ENCODE measurements at regions not wholly inside any gene's neighbourhood (a gene's known extent, or its start where the extent isn't known, plus 50 kb on each side); places are given as distances from the start of the nearest gene placed in this dataset.

GRCh38 chr12:59372956-59373355 is 222.9 kb upstream of the SLC16A7 start:
- H3K9ac ChIP-seq (ENCODE audit: low read length): no peak overlapping the region
- H3K36me3 ChIP-seq (ENCODE audit: control insufficient read depth in 1 of 2, insufficient read depth in 2 of 2, low read length in 2 of 2): no peaks in the 10 kb centered on the region
- no TSS peak for BruUV-seq (replicated peaks)
- peak overlapping the region; percentile 58 for H2AFZ ChIP-seq (ENCODE audit: low read depth, low read length, poor library complexity, severe bottlenecking)
- no peaks in the 10 kb centered on the region for H4K20me1 ChIP-seq (ENCODE audit: insufficient read depth)
- RAD21 ChIA-PET (ENCODE audit: low non-redundant PET in 1 of 2, low total read pairs in 2 of 2, uncharacterized antibody in 2 of 2, unreplicated experiment in 2 of 2): no interaction called here
- H3K4me1 ChIP-seq (ENCODE audit: control insufficient read depth in 1 of 2, insufficient read depth in 2 of 2, low read length in 2 of 2): no peaks in the 10 kb centered on the region
- H3K79me2 ChIP-seq (ENCODE audit: insufficient read depth, low read length): no peaks in the 10 kb centered on the region
- H3K4me3 ChIP-seq (replicated peaks in 1 of 2; ENCODE audit: low read depth in 1 of 2, low read length in 2 of 2): no peak overlapping the region
- CTCF ChIA-PET: interaction anchor here (1.0 to 1.2 kb wide), 2 partner anchors 259 to 262 kb away, joined by 3 to 5 read pairs; no protein-coding TSS in a partner anchor
- no peak overlapping the region for H3K27ac ChIP-seq (ENCODE audit: low read depth, low read length)
- DNase-seq (ENCODE audit: low read depth, low spot score) (peak; percentile 8), ATAC-seq (peak; percentile 92)
- H3K27me3 ChIP-seq (ENCODE audit: insufficient read depth, low read length): no peaks in the 10 kb centered on the region
- POLR2A ChIA-PET: no interaction called here
- intact Hi-C loops (cut with micrococcal nuclease): loop anchor here (10.0 kb wide), 1 partner anchor 258 kb away; no protein-coding TSS in a partner anchor
- TF ChIP-seq RAD21 (IDR thresholded peaks at IDR 0.05; ENCODE audit: low read depth) (peak; percentile 50), ZBTB33 (IDR thresholded peaks at IDR 0.05; ENCODE audit: extremely low read depth, insufficient replicate concordance, low read length) (no peak), TCF7L2 (IDR thresholded peaks at IDR 0.05; ENCODE audit: borderline replicate concordance, extremely low read depth, insufficient read depth, insufficient read length) (no peak), EZH2 (IDR thresholded peaks at IDR 0.05) (no peak), POLR2A (IDR thresholded peaks at IDR 0.05; ENCODE audit: borderline replicate concordance, extremely low read depth, insufficient read depth, insufficient read length) (no peak), ELF1 (IDR thresholded peaks at IDR 0.05; ENCODE audit: borderline replicate concordance, low read depth) (no peak), ZNF274 (IDR thresholded peaks at IDR 0.05; ENCODE audit: low read depth, low read length) (no peak), SRF (IDR thresholded peaks at IDR 0.05; ENCODE audit: low read depth) (no peak), CTCF (IDR thresholded peaks at IDR 0.05 in 2 of 3, conservative IDR thresholded peaks at IDR 0.05 in 1 of 3; ENCODE audit: borderline replicate concordance in 1 of 3, insufficient read depth in 1 of 3, low read depth in 2 of 3, low read length in 2 of 3) (peak; percentile 22 to 58 (median 48); a peak in 5 of 6 replicates), SIN3A (IDR thresholded peaks at IDR 0.05; ENCODE audit: low read depth) (no peak), ZFX (IDR thresholded peaks at IDR 0.05) (no peak), EZH2phosphoT487 (IDR thresholded peaks at IDR 0.05; ENCODE audit: borderline replicate concordance) (no peak), CBX3 (IDR thresholded peaks at IDR 0.05; ENCODE audit: low read depth) (no peak)
- TF ChIP-seq, protein P1, sequence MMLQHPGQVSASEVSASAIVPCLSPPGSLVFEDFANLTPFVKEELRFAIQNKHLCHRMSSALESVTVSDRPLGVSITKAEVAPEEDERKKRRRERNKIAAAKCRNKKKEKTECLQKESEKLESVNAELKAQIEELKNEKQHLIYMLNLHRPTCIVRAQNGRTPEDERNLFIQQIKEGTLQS (IDR thresholded peaks at IDR 0.05): no peak
- H3K9me3 ChIP-seq (ENCODE audit: control insufficient read depth in 1 of 2, insufficient read depth in 1 of 2, low read depth in 1 of 2, low read length in 2 of 2): no peaks in the 10 kb centered on the region
- H3K9me2 ChIP-seq (ENCODE audit: insufficient read depth): no peaks in the 10 kb centered on the region
- H3K4me2 ChIP-seq (ENCODE audit: low read length): no peak overlapping the region
